ENCODE measurements at regions not wholly inside any gene's neighbourhood (a gene's known extent, or its start where the extent isn't known, plus 50 kb on each side); places are given as distances from the start of the nearest gene placed in this dataset.

DNA sequence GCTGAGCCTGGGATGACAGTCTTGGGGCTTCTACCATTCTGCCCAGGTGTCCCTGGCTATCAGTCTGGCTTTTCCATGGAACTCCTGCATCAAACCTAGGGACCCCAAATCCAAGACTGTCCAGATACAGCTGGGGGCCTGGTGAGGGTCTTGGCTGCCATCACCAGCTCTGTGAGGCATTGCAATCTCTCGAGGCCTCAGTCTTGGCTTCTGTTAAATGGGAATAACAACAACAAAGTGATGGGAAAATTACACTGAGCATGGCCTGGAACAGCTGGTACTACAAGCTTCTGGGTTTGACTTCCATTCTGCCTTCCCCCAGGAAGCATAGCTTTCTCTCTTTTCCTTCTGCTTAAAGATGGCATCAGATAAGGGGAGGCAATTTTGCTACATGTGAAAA is 50.0 kb upstream of the LCTL start:
- DNase-seq (ENCODE audit: low read depth) = no peak

DNA sequence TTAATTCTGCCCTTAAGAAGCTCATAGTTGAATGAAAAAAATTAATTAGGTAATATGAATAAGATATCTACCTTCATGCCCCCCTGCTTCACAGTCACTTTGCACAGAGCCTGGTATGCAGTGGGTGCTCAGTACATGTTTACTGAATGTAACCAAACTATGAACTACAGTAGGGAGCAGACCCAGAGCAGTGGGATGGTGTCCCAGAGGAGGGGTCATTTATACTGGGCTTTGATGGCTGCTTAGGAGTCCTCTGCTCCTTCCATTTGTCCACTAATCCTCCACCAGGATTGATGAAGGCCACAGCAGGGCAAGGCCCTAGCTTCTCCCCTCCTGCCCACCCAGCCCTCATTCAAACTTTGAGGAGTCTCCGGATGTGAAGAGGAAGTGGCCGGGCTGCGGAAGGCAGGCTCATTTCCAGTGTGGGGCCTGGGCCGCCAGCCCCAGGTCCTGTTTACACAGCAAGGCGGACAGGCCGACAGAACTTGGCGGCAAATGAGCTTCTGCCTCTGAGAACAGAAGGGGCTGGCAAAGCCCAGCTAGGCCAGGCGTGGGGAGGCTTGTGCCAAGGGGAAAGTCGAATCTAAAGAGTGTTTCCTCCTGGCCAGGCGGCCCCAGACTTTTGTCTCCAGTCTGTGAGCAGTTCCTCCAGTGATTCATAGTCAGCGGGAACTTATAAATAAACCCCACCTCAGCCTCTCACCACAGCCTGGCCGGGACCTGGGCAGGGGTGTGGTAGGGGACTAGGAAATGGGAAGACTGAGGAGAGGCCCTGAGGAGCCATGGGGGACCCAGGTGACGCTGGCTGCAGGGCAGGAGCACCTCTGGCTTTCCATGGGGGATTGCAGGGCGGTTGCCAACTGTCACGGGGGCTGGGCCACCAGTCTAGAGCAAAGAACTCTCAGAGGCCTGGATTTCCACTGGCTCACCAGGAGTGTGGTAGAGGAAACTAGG is 51.6 kb upstream of the LCTL start:
- no peak for DNase-seq (ENCODE audit: low read depth)

DNA sequence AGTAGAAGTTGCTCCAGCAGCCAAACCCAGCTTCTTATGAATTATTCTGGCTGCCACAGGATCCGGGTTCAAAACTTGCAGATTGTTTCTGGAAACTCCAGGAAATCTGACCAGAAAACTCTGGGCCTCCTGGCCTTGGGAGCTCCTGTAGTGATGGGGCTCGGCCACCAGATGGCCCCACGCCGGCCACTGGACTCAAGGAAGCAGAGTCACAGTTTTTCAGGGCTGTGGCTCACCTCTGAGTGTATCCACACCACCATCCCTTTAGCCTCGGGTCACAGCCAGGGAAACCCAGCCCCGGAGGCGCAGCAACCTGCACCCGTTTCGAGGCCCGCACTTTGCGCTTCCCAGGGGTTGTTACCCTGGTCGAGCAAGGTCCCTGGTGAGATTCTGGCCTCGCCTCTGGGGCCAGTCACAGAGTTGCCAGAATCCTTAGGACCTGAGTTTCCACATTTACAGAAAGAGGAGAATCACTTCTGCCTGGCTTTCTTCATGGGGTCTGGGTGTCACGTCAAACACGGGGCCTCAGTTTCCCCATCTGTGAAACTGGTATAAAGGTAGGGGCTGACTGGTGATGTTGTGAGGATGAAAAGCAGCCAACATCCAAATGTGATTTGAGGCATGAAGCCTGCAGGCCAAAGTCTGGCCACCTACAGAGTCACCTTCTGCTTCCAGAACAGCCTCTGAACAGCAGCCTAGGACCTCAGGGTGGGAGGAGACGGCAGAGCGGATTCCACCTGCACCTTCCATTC is 53.5 kb upstream of the LCTL start:
- DNase-seq (ENCODE audit: low read depth) = peak; percentile 42

DNA sequence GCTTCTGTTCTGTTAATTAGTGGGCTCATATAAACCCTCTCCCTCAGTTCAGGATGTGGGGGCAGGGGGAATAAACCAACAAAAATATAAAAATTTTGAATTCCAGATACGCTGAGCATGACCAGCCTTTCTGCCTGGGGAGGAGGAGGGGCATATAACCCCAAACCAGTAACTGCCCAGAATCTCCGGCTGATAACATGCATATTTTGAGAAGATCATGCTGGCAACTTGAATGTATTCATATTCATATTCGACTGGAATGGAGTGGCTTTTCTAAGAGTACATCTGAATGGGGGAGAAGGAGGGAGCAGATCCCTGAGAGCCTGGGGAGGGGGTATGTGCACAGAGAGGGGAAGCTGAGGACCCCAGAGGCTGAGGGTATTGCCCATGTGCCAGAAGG is 54.5 kb upstream of the LCTL start:
- no peak for DNase-seq (ENCODE audit: low read depth)

DNA sequence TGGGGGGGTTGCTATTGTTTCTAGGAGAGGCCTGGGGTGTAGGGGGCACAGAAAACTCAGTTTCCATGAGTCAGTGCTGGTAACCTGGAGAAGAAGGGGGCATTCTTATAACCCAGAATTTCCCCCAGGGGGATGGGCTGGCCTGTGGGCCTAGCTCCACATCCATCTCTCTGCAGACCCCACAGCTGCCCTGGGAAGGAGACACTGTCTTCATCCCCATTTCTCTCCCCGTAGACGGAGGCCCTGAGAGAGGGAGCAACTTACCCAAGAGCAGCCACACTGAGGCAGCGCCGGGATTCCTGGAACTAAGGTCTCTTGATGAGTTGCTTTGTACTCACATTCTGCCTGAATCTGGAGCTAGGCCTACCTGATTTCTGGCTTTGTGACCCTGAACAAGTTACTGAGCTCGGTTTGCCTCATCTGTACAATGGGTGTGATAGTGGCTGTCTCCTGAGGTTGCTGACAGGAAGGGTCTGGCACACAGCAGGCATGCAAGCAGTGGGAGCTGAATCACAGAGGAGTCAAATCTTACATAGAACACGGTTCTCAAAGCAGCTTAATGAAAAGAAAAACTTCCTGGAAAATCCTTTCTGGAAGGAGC is 55.0 kb upstream of the LCTL start:
- DNase-seq (ENCODE audit: low read depth) = no peak

DNA sequence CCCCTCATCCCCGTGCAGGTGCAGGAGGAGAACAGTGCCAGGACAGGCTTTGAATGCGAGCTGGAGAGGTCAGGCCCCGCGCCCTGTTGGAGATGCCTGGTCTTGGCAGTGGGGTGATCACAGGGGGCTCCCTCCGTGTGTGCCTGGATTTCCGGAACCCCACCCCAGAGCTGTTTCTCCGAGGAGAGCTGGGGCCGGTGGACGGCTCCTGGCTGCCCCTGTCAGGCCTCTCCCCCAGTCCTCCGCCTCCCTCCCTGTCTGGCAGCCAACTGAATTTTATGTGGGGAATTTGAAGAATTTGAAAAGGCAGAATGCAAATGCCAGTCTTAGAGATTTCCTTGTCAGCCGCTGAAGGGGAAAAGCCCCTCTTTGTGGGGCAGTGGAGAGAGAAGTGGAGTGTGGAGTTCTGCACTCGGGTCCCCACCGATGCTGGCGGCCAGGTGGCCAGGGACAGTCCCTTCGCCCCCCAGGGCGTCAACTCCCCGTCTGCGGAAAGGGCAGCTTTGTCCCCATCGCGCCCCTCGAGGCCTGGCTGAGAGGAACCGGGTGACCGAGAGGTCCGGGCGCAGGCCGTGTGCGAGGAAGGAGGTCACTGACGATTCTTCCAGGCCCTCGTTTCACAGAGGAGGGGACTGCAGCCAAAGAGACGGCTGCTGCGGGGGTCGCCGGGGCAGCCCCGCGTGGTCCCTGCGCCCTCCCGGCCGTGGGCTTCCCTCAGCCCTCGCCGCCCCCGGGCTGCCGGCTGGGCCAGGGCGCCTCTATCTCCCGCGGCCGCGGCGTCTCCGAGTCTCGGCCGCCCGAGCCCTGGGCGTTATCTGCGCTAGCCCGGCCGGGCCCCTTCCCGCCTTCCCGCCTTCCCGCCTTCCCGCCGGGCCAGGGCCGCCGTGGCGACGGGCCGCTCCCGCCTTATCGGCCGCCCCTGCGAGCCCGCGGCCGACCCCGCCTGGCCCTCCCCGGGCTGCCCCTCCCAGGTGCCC is 56.0 kb upstream of the LCTL start:
- DNase-seq (ENCODE audit: low read depth) = no peak

DNA sequence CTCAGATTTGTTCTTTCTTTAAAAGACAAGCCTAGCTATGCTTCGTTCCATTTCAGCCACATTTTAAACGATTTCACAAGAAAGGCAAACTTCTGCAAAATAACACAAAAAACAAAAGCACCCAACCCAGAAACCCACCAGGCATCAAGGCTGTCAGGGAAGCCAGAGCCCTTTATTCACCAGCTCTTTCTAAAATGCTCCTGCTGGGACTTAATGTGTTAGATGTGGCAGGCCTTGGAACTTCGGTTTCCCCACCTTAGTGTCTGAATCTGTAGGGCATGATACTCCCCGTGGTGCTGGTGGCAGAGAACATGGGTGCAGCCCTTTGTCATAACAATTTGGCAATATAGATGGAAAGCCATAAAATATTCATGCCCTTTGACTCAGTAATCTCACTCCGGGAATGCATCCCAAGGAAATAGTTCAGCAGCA is 56.8 kb upstream of the LCTL start:
- DNase-seq (ENCODE audit: low read depth) = no peak

DNA sequence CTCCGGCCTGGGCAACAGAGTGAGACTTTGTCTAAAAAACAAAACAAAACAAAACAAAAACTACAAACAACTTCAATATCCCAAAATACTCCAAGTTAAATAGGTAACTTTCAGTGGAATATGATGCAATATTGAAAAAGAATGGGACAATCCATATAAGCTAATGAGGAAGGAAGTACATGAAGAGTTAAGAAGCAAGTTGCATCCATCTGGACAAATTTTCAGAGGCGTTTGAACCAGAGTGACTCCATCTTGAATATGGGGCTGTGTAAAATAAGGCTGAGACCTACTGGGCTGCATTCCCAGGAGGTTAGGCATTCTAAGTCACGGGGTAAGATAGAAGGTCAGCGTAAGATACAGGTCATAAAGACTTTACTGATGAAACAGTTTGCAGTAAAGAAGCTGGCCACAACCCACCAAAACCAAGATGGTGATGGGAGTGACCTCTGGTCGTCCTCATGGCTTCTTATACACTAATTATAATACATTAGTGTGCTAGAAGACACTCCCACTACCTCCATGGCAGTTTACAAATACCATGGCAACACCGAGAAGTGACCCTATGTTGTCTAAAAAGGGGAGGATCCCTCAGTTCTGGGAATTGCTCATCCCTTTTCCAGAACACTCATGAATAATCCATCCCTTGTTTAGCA is 58.1 kb upstream of the LCTL start:
- no peak for DNase-seq (ENCODE audit: low read depth)

DNA sequence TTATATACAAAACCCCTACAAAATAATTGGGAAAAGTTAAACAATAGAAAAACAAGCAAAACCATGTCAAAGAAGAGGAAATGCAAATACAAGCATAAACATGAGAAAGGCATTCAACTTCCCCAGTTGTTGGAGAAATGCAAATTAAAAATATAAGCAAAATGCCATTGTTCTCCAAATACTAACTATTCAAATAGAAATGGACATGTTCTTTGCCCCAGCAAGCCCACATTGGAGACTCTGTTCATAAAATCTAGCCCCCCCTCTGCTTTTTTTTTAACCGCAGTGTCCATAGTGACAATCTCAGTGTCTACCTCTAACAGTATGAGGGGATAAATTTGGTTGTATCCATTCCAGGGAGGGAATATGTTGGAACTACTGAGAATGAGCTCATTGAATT is 59.7 kb upstream of the LCTL start:
- DNase-seq (ENCODE audit: low read depth) = no peak

DNA sequence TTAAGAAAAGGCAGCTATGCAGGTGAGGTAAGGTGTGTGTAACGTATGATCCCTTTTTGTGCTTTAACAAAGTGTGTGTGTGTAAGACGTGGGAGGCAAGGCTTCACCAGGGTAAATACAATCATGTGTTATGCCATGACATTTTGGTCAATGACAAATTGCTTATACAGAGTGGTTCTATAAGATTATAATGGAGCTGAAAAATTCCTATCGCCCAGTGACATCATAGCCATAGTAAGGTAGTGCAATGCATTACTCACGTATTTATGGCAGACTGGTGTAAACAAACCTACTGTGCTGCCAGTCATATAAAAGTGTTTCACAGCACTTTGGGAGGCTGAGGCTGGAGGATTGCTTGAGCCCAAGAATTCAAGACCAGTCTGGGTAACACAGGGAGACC is 60.2 kb upstream of the LCTL start:
- no peak for DNase-seq (ENCODE audit: low read depth)

DNA sequence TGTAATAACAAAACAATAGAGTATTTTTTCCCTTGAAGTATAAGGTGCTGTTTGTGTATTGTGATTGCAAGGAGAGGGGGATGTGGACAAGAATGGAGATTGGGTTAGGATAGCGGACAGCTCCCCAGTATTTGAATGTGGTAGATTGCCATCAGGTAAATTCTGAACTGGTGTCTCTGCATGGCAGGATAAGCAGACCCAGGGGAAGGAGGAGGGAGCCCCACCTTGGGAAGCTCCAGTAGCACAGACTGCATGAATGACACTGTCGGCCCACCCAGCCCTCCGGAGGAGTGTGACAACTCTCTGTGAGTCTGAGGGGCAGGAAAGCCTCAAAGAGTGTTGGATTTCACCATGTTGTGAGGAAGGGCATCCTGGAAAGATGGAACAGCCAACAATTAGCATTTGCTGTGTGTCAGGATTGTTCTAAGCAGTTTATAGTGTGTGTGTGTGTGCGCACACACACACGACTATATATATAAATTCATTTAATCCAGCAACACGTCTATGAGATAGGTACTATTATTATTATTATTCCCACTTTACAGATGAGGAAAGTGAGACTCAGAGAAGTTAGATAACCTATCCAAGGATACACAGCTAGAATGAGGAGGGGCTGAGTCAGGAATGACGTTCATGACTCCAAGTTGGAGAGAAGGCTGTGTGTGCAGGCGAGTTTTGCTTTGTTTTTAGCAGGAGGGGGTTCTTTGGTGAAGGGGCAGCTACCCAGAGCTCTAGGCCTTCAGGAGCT is 63.4 kb upstream of the LCTL start:
- no peak for DNase-seq (ENCODE audit: low read depth)

DNA sequence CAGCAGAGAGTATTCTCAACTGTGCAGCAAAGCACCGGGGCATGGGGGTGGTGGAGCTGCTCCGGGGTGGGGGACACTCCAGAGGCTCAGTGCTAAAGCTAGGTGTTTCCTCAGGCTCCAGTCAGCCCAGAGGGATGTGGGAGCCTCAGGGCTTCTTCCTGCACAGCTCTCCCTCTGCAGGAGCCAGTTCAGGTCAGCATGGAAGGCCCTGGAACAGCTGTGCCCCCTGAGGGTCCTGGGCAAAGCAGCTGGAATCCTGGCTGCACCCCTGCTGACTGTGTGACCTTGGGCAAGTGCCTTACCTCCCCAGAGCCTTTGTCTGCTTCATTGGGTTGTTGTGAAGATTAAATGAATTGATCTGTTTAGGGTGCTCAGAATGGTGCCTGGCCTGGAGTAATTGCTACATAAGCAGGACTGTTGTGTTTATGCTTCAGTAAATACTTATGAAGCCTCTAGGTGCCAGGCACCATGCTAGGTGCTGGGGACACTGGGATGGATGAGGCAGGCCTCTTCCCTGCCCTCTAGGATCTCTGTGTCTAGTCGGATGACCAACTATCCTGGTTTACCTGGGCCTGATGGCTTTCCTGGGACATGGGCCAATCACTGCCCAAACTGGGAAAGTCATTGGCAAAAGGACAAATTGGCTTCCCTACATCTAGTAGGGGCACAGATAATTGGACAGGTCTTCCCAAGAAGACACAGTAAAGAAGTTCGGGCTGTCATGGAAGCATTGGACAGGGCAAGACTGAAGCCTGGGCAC is 64.2 kb upstream of the LCTL start:
- DNase-seq (ENCODE audit: low read depth) = no peak

DNA sequence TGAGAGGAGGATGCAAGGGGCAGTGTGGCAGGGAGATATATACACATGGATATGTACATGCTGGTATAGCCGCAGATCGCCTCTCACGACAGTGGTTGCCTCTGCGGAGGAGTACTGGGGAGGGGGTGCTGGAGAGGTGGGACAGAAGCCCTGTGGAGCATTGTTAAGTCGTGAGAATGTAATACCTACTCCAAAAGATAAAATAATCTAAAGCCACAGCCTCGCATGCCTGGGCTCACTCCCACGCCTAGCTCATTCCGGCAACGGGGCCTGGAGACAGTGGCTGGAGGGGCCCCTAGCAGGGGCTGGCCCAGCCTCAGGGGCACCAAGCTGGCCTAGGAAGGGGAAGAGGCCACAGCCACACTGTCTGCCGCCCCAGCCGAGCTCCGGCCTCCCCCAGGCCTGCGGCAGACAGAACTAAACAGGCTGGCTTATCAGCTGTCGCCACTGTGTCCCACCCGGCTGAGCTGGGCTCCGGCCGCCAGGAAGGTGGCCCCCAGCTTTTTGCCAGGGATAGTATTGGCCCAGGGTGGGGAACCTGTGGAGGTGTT is 65.1 kb upstream of the LCTL start:
- no peak for DNase-seq (ENCODE audit: low read depth)

DNA sequence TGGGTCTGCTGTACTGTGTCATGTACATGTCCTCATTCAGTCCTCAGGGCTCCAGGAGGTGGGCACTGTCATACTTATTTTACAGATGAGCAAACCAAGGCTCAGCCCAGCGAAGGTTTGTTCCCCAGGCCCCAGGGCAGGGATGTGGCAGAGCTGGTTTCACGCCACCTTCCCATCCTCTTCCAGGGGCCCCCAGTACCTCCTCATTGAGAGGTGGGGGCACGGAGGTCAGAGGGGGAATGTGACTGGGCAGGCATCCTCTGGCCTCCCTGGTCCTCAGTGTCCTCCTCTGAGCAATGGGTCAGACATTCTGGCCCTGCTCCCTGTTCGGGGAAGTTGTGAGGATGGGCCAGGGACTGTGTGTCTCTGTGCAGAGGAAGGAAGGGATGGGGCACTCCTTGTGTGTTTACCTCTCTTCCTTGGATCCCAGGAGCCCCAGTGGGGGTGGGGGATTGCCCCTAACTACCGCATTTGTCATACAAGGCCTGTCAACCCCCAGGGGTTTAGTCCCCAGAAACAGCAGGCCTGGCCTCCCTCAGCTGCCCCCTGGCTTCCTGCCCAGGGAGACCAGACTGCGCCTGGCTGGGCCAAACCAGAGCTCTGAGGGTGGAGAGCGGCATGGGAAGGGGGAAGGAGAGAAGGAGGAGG is 65.9 kb upstream of the LCTL start:
- DNase-seq (ENCODE audit: low read depth) = no peak

DNA sequence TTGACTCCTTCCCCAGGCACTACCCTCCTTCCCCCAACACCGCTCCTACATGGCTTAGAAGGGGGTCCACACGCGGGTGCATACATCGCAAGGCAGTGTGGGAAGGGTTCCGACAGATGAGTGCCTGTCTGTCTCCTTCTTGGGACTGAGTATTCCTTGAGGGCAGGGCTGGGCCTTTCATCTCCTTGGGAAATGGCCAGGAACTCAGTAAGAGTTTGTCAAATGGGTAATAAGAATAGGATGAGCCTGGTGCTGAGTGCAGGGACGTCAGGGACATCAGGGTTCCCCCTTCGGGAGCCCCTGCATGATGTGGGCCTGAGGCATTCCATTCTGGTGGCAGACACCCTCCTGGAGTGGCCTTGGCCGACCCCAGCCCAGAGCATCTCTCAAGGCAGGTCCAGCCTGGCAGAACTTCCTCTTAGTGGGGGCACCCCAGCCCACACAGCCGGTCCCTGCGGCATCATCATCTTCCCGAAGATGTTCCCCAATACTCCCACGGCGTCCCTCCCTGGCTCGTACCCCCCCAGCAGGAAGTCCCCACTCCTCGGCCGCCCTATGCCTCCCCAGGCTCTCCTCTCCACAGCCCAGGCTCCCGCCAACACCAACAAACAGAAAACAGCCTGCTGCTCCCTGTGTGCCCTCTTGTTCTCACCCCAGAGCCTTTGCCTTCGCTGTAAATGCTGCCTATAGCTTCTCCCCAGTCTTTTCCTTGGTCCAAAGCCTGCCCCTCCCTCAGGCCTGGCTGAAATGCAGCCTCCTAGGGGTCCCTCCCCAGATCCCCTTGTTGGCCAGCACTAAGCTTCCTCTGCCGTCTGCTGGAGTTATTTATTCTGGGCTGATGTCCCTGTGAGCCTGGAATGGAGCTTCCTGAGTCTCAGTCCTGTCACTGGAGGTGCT is 67.5 kb upstream of the LCTL start:
- no peak for DNase-seq (ENCODE audit: low read depth)

DNA sequence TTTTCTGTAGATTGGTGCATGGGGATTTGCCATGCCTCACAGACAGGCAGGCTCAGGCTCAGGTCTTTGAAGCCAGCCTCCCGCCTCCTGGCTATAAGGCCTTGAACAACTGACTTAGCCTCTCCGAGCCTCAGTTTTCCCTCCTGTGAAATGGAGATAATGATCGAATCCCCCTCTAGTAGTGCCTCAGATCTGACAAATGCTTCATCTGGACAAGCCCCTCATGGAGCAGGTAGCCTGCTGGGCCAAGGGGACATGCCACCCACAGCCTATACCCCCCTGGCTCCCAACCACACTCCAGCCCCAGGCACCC is 68.1 kb upstream of the LCTL start:
- DNase-seq (ENCODE audit: low read depth) = no peak

DNA sequence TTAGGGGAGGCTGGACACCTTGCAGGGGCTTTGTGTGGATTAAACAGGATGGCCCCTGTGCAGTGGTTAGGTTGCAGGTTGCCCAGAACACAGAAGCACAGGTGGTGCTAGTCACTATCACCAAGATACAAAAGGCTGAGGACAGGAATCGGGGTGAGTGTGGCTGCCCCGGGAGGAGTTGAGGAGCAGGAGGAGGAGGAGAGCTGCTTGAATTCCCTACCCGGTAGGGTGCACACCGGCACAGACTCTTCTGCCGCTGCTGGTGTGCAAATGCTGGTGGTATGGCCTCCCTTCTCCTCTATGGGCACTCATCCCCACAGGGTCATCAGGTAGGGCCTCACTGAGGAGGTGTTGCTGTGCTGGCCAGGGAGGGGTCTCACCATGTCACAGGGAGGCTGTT is 67.5 kb upstream of the SMAD6 start:
- DNase-seq (ENCODE audit: low read depth) = no peak

DNA sequence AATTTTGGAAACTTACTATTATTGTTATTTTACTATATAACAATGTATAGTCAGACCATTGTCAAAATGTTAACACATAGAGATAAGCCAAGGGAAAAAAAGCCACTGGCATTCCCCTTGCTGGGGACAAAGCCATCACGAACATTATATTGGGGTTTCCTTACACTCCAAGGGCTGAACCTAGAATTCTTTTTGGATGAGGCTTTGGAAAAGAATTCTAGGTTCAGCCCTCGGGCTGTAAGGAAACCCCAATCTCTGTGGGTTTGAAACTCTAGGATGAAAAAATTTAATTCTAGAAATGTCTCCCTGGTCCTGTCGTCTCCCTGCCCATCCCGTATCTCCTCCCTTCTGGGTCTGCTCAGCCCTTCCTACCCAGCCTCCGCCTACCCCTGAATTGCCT is 67.0 kb upstream of the SMAD6 start:
- DNase-seq (ENCODE audit: low read depth) = no peak
